Transverse colon (tissue), 4 donors: ENCODE measurements at regions not wholly inside any gene's neighbourhood (a gene's known extent, or its start where the extent isn't known, plus 50 kb on each side); places are given as distances from the start of the nearest gene placed in this dataset.

Source experiments
- DNase-seq: peaks from one replicate; pipeline ENCODE4 v3.0.0-alpha.2; 2019
- H3K27ac ChIP-seq, 4 donors: fragments of 200-600 bp; sonication (generic); 2 replicates each; pipeline ENCODE4 v1.5.1; 2016 to 2018; ENCODE audit warnings: inconsistent platforms in 4 of 4
- H3K27me3 ChIP-seq: fragments of 200-600 bp; sonication (generic); 2 replicates; pipeline ENCODE4 v1.5.1; 2017; ENCODE audit warnings: inconsistent platforms
- H3K36me3 ChIP-seq, 4 donors: fragments of 200-600 bp; sonication (generic); 2 replicates each; pipeline ENCODE4 v1.5.1; 2017 to 2019; ENCODE audit warnings: inconsistent platforms in 4 of 4
- H3K4me1 ChIP-seq, 4 donors: fragments of 200-600 bp; sonication (generic); 2 replicates each; pipeline ENCODE4 v1.5.1; 2017 to 2020; ENCODE audit warnings: inconsistent platforms in 4 of 4
- H3K4me3 ChIP-seq, 4 donors: fragments of 200-600 bp; sonication (generic); 1 replicate in 1 of 4; 2 replicates in 3 of 4; pipeline versions ENCODE4 v1.5.1 to v1.6.1; 2017 to 2019; ENCODE audit warnings: inconsistent platforms in 4 of 4
- H3K9me3 ChIP-seq, 2 donors: fragments of 200-600 bp; sonication (generic); 2 replicates each; pipeline ENCODE4 v1.5.1; 2017 to 2019; ENCODE audit warnings: inconsistent platforms in 2 of 2
- EP300 ChIP-seq: sonication (generic); formaldehyde crosslinking; IDR thresholded peaks from one replicate; pipeline ENCODE4 v1.6.1; 2017; ENCODE audit warnings: antibody characterized with exemption, low read depth
- POLR2A ChIP-seq: fragments of 450-650 bp; IDR thresholded peaks from one replicate; pipeline ENCODE4 v1.6.1; 2016; ENCODE audit warnings: antibody characterized with exemption, mild to moderate bottlenecking, moderate library complexity
- POLR2AphosphoS5 ChIP-seq, 3 donors: sonication (generic); formaldehyde crosslinking; IDR thresholded peaks; one replicate each; pipeline ENCODE4 v1.6.1; 2016; ENCODE audit warnings: antibody characterized with exemption in 3 of 3
- WGBS, 2 donors: methylation state at CpG; one replicate each; pipeline ENCODE4 v1.1.5; 2018; ENCODE audit warnings: low coverage in 1 of 2; 5-methylcytosine and 5-hydroxymethylcytosine counted together
- in situ Hi-C, 4 donors: fragments of 200-750 bp; cut with MboI; loops; one replicate each; pipeline versions ENCODE4 v1.15.0 to v1.15.1; 2017; ENCODE audit warnings: low sequenced_read_pairs in 3 of 4, low pct_ligation_motif_present in 1 of 4, low pct_unique_long_range_greater_than_20kb in 1 of 4
- intact Hi-C: fragments of 100-400 bp; cut with DNase I; formaldehyde crosslinking; loops from one replicate; pipeline ENCODE4 v1.15.1; 2023; ENCODE audit warnings: low total_unique reads
- TF ChIP-seq, protein P1 (sequence below), 5 experiments: fragments of 200-600 bp in 3 of 5; fragments of 450-650 bp in 2 of 5; sonication (generic) in 3 of 5; IDR thresholded peaks; 1 replicate in 2 of 5; 2 replicates in 3 of 5; pipeline ENCODE4 v1.5.1; 2016 to 2017; ENCODE audit warnings: antibody characterized with exemption in 5 of 5, inconsistent platforms in 3 of 5, mild to moderate bottlenecking in 2 of 5, moderate library complexity in 1 of 5

DNA sequence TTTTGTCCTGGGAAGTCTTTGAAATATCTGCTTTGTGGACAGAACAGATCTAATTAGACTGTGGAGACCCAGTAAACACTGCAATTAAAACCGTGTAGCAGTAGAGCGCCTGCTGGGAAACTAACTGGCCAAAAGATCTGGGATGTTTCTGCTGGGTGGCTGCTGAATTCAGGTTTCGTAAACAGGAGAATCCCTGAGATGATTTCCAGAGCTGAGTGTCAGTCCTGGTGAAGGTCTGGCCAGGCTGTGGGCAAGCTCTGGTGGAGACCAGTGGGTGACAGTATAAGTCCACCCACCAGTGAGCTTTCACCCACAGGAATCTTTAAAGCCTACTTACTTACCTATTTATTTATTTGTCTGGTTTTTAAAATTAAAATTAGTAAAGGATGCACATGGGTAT, 257.2 kb downstream of the IRF8 start:
- H3K4me1 ChIP-seq, result peaks cover 4 to 20% (median 5%) of the 10 kb centered on the region in 4 donors
- intact Hi-C loops, result loop anchor here (5.0 kb wide), 2 partner anchors 46 to 361 kb away; no protein-coding TSS in a partner anchor
- no peak for DNase-seq
- H3K4me3 ChIP-seq, result no peak overlapping the region
- H3K27ac ChIP-seq, result peak overlapping the region; percentile 61 to 87 (median 68)
- TF ChIP-seq EP300, result no peak
- peak in 2 of 3 donors; percentile 11 to 77 for TF ChIP-seq POLR2AphosphoS5 (IDR thresholded peaks at IDR 0.05)
- TF ChIP-seq, protein P1, sequence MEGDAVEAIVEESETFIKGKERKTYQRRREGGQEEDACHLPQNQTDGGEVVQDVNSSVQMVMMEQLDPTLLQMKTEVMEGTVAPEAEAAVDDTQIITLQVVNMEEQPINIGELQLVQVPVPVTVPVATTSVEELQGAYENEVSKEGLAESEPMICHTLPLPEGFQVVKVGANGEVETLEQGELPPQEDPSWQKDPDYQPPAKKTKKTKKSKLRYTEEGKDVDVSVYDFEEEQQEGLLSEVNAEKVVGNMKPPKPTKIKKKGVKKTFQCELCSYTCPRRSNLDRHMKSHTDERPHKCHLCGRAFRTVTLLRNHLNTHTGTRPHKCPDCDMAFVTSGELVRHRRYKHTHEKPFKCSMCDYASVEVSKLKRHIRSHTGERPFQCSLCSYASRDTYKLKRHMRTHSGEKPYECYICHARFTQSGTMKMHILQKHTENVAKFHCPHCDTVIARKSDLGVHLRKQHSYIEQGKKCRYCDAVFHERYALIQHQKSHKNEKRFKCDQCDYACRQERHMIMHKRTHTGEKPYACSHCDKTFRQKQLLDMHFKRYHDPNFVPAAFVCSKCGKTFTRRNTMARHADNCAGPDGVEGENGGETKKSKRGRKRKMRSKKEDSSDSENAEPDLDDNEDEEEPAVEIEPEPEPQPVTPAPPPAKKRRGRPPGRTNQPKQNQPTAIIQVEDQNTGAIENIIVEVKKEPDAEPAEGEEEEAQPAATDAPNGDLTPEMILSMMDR (IDR thresholded peaks at IDR 0.05), result no peak
- no peak for TF ChIP-seq POLR2A
- WGBS, 2 donors, result 58% methylated on average over 3 of the region's 3 CpGs; no CpG with 5 or more reads in 1 of the 2 donors
- no peaks in the 10 kb centered on the region for H3K9me3 ChIP-seq
- no peaks in the 10 kb centered on the region for H3K27me3 ChIP-seq
- H3K36me3 ChIP-seq, result no peaks in the 10 kb centered on the region
- in situ Hi-C loops, result no loop called here

DNA sequence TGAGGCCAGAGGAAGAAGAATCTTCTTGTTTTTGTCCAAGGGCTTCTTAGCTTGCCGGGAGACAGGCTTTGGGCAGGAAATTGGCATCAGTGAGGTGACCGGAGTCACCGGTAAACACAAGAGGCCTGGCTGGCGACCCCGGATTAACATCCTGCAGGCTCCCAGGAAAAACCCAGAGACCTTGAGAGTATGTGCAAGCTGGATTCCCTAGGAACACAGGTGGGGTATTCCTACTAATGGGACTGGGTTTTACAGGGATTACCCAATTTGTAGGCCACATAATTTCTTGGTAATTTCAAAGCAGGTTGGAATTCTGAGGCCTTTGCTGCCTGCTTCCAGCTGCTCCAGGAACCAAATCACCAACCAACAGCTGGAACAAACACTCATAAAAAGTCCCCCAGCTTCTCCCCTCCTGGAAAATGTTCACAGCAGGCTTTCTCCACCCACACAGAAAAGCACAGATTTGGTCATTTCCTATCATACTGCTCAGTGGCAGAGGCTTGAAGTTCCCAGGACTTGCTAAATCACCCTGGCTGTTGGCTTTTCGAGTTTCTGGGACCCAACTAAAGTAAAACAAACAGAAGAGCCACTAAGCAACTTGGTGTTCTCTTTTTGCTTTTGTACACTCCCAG, 258.8 kb downstream of the IRF8 start:
- in situ Hi-C loops, result no loop called here
- TF ChIP-seq EP300 (no peak), POLR2AphosphoS5 (IDR thresholded peaks at IDR 0.05) (peak in 1 of 3 donors; percentile 26), POLR2A (no peak)
- TF ChIP-seq, protein P1 (IDR thresholded peaks at IDR 0.05), result no peak
- intact Hi-C loops, result loop anchor here (5.0 kb wide), 2 partner anchors 45 to 360 kb away; no protein-coding TSS in a partner anchor
- Histone ChIP-seq H3K27me3 (no peaks in the 10 kb centered on the region), H3K9me3 (no peaks in the 10 kb centered on the region), H3K4me3 (no peak overlapping the region), H3K27ac (peak overlapping the region; percentile 61 to 87 (median 68)), H3K36me3 (no peaks in the 10 kb centered on the region), H3K4me1 (peaks cover 0 to 10% (median 3%) of the 10 kb centered on the region in 4 donors)
- no peak for DNase-seq
- WGBS, 2 donors, result 29 to 70% methylated on average over 1 to 6 of the region's 6 CpGs

DNA sequence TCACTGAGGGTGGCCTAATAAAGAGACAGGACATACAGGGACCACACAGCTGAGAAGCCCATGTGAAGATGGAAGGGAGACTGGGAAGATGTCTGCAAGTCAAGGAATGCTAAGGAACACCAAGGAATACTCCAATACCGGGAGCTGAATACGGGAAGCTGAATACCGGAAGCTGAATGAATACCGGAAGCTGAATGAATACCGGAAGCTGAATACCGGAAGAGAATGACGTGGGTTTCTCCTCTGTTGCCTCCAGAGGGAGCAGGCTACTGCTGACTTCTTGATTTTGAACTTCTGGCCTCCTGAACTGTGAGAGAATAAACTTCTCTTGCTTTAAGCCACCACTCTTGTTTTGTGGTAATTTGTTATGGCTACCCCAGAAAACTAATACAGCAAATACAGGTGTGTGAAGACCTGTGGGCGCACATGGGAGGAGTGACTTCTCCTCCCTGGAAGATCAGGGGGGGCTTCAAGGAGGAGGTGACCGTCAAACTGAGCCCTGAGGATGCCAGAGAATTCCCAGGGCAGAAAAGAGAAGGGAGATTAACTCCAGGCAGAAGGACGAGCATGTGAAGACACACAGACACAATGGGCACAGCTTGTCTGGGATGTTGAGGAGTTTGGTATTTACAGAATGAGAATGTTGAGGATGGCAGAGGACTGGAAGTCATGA, 259.9 kb downstream of the IRF8 start:
- peak overlapping the region; percentile 61 to 87 (median 68) for H3K27ac ChIP-seq

DNA sequence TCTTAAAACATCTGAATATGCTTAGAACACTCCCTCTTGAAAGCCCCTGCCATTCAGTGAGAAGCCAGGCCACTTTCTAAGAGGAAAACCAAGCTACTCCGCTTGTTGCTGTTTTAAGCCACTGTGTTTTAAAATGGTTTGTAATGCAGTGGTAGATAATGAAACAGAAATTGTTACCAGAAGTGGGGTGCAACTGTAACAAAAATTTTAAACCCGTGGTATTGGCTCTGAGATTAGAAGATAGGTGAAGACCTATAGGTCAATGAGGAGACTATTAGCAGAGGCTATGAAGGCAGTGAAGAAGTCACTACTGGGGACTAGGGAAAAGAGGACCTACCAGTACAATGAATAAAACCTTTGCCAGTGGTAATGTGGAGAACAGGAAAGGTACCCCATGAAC, 266.5 kb downstream of the IRF8 start:
- Histone ChIP-seq H3K36me3 (no peaks in the 10 kb centered on the region), H3K9me3 (peaks cover 7 to 9% of the 10 kb centered on the region in 2 donors), H3K27me3 (no peaks in the 10 kb centered on the region), H3K27ac (no peak overlapping the region), H3K4me3 (no peak overlapping the region), H3K4me1 (no peaks in the 10 kb centered on the region)
- intact Hi-C loops (no loop called here), in situ Hi-C loops (no loop called here)
- WGBS, 2 donors, result 41 to 83% methylated on average over 2 of the region's 2 CpGs
- no peak for DNase-seq
- TF ChIP-seq POLR2A (no peak), POLR2AphosphoS5 (IDR thresholded peaks at IDR 0.05) (no peak), EP300 (no peak)
- TF ChIP-seq, protein P1 (IDR thresholded peaks at IDR 0.05), result no peak

More for the DNA sequence above, 259.9 kb downstream of the IRF8 start:
- Histone ChIP-seq H3K36me3 (no peaks in the 10 kb centered on the region), H3K4me3 (no peak overlapping the region), H3K9me3 (no peaks in the 10 kb centered on the region), H3K4me1 (peaks cover 0 to 10% (median 2%) of the 10 kb centered on the region in 4 donors), H3K27me3 (no peaks in the 10 kb centered on the region)
- in situ Hi-C loops, result no loop called here
- no peak for DNase-seq
- 37 to 63% methylated on average over 6 to 10 of the region's 10 CpGs for WGBS, 2 donors
- TF ChIP-seq POLR2AphosphoS5 (IDR thresholded peaks at IDR 0.05), result no peak
- intact Hi-C loops, result loop anchor here (5.0 kb wide), 2 partner anchors 43 to 358 kb away; no protein-coding TSS in a partner anchor
